DND-41 (cell line): ENCODE measurements at regions not wholly inside any gene's neighbourhood (a gene's known extent, or its start where the extent isn't known, plus 50 kb on each side); places are given as distances from the start of the nearest gene placed in this dataset.

ENCODE experiments used
- CTCF ChIP-seq: IDR thresholded peaks from 2 replicates; pipeline ENCODE4 v1.5.1; 2012; ENCODE audit warnings: borderline replicate concordance, low read length, moderate library complexity, mild to moderate bottlenecking; ENCODE audit not compliant: poor library complexity, severe bottlenecking; ENCODE audit errors: extremely low read depth
- EZH2 ChIP-seq: IDR thresholded peaks from 3 replicates; pipeline ENCODE4 v1.6.1; 2012; ENCODE audit warnings: borderline replicate concordance, low read depth, mild to moderate bottlenecking, moderate library complexity, low read length, inconsistent platforms; ENCODE audit not compliant: severe bottlenecking

GRCh38 chr7:47145186-47145725, 436.7 kb downstream of the TNS3 start:
- TF ChIP-seq CTCF = no peak
- no peak for TF ChIP-seq EZH2
